ENCODE measurements at regions not wholly inside any gene's neighbourhood (a gene's known extent, or its start where the extent isn't known, plus 50 kb on each side); places are given as distances from the start of the nearest gene placed in this dataset.

- TF ChIP-seq CTCF (IDR thresholded peaks at IDR 0.05) = no peak
- TF ChIP-seq POLR2AphosphoS5 (IDR thresholded peaks at IDR 0.05) = no peak
Observed at GRCh38 chr2:16268301-16269000, 328.1 kb downstream of the MYCN start.

All from sigmoid colon (tissue), 4 donors.